SK-N-SH (cell line): ENCODE measurements at regions not wholly inside any gene's neighbourhood (a gene's known extent, or its start where the extent isn't known, plus 50 kb on each side); places are given as distances from the start of the nearest gene placed in this dataset.

ENCODE experiments used
- CTCF ChIP-seq: fragments of 200-600 bp; sonication (generic); IDR thresholded peaks from 2 replicates; pipeline ENCODE4 v1.6.1; 2017; ENCODE audit warnings: antibody characterized with exemption, mild to moderate bottlenecking, moderate library complexity
- POLR2AphosphoS5 ChIP-seq: IDR thresholded peaks from 2 replicates; pipeline ENCODE4 v1.6.1; 2012; ENCODE audit warnings: low read depth, low read length
- SMC3 ChIP-seq: IDR thresholded peaks from 2 replicates; pipeline ENCODE4 v1.6.1; 2012; ENCODE audit warnings: low read depth, low read length, improper control_type of control experiment

- no peak for TF ChIP-seq SMC3
- TF ChIP-seq POLR2AphosphoS5, result no peak
- no peak for TF ChIP-seq CTCF
Measured at GRCh38 chr15:35936284-35936683, 390.3 kb upstream of the DPH6 start.
